ENCODE measurements at regions not wholly inside any gene's neighbourhood (a gene's known extent, or its start where the extent isn't known, plus 50 kb on each side); places are given as distances from the start of the nearest gene placed in this dataset.

DNA sequence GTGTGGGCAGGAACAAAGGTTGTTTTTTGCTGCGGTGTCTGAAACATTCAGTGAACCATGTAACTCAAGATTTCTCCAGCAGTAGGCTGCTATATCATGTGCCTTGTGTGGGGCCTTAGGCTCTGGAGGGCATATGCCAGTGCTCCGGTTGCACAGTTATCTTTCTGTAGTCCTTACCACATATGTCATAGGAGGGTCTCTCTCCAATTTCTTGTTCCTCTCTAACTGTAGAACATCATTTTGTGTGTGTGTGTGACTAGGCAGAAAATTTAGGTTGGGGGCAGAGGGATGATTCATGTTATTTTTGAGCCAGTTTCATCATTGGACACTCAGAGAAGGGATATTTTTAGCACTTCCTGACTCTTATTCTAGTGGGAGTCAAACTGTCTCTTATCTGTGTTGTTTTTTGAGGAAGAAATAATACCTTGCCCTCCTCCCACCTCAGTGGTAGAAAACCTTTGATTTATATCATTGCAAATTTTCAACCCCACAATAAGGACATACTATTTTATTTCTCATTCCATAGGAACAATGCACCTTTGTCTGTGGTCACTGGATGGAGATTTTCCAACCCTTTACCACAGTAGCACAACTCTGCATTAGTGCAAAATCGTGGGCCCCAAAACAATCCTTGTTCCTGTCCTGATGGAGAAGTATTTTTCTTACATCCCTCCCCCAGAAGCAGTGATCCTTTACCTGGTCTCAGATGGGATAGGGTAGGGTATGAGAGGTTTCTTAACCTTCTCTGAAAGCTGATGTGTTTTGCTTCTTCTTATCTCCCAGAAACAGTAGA, 113.9 kb downstream of the CCDC74A start:
- TF ChIP-seq POLR2A (IDR thresholded peaks at IDR 0.05) (no peak), EP300 (IDR thresholded peaks at IDR 0.05) (no peak), POLR2AphosphoS5 (IDR thresholded peaks at IDR 0.05) (no peak)
- TF ChIP-seq, protein P1, sequence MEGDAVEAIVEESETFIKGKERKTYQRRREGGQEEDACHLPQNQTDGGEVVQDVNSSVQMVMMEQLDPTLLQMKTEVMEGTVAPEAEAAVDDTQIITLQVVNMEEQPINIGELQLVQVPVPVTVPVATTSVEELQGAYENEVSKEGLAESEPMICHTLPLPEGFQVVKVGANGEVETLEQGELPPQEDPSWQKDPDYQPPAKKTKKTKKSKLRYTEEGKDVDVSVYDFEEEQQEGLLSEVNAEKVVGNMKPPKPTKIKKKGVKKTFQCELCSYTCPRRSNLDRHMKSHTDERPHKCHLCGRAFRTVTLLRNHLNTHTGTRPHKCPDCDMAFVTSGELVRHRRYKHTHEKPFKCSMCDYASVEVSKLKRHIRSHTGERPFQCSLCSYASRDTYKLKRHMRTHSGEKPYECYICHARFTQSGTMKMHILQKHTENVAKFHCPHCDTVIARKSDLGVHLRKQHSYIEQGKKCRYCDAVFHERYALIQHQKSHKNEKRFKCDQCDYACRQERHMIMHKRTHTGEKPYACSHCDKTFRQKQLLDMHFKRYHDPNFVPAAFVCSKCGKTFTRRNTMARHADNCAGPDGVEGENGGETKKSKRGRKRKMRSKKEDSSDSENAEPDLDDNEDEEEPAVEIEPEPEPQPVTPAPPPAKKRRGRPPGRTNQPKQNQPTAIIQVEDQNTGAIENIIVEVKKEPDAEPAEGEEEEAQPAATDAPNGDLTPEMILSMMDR (IDR thresholded peaks at IDR 0.05) = no peak

Data from upper lobe of left lung (tissue), 4 donors.